ENCODE measurements at regions not wholly inside any gene's neighbourhood (a gene's known extent, or its start where the extent isn't known, plus 50 kb on each side); places are given as distances from the start of the nearest gene placed in this dataset.

- CTCF ChIA-PET: interaction anchor here (0.7 to 2.2 kb wide), 11 partner anchors 10 to 229 kb away, joined by 3 to 7 read pairs (median 3); no protein-coding TSS in a partner anchor
- no peak for TF ChIP-seq CTCF (IDR thresholded peaks at IDR 0.05; ENCODE audit: control extremely low read depth, extremely low read depth, low read depth, missing control alignments)
- no peak for DNase-seq (ENCODE audit: extremely low spot score)
- POLR2A ChIA-PET: no interaction called here
Measured at GRCh38 chr13:97130190-97130589, 91.9 kb upstream of the MBNL2 start.

DNA sequence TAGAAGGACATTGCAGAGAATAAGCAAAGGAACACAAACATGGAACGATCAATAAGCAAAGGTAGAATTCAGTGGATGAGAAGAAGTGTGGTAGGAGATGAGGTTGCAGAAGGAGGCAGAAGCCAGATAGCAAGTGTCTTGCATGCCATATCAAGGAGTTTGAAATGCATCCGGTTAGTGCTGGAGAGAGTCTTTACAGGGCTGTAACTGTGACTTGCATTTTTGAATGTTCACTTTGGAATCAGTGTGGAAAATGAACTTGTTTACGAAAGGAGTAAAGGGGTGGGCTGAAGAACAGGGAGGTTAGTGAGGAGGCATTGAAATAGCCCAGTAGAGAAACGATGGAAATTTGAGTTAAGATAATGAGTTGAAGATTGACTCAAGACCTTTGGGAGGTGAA is 90.7 kb upstream of the MBNL2 start:
- ChIA-PET POLR2A (no interaction called here), CTCF (interaction anchor here (0.6 to 1.1 kb wide), 2 partner anchors 12 to 23 kb away, joined by 3 to 4 read pairs; no protein-coding TSS in a partner anchor)
- DNase-seq (ENCODE audit: extremely low spot score): no peak
- no peak for TF ChIP-seq CTCF (IDR thresholded peaks at IDR 0.05; ENCODE audit: control extremely low read depth, extremely low read depth, low read depth, missing control alignments)

DNA sequence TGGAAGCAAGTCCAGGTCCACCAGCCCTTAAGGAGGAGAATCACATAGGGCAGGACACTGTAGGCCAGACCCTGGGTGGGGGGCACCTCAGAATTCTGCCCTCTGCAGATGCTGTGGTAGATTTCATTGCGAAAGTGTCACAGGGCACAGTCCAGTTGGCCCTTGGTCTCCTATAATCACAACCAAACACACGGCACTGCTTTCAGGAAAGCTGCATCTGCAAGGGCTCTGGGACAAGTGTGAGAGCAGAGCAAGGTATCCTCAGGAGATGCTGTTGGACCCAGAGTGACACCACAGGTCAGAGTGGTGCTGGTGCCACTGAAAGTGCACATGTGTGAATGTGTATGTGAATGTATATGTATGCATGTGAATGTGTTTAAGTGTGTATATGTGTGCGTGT is 88.6 kb upstream of the MBNL2 start:
- DNase-seq (ENCODE audit: extremely low spot score): no peak
- CTCF ChIA-PET: interaction anchor here (2.1 kb wide), 1 partner anchor 24 kb away, joined by 8 read pairs; no protein-coding TSS in a partner anchor
- TF ChIP-seq CTCF (IDR thresholded peaks at IDR 0.05; ENCODE audit: control extremely low read depth, extremely low read depth, low read depth, missing control alignments): no peak
- POLR2A ChIA-PET: no interaction called here

GRCh38 chr13:97133955-97134354 is 88.2 kb upstream of the MBNL2 start:
- CTCF ChIA-PET: interaction anchor here (1.0 to 2.1 kb wide), 2 partner anchors 13 to 25 kb away, joined by 4 to 8 read pairs; no protein-coding TSS in a partner anchor
- no peak for DNase-seq (ENCODE audit: extremely low spot score)
- no peak for TF ChIP-seq CTCF (IDR thresholded peaks at IDR 0.05; ENCODE audit: control extremely low read depth, extremely low read depth, low read depth, missing control alignments)
- POLR2A ChIA-PET: no interaction called here

- ChIA-PET CTCF (interaction anchor here (1.0 to 2.1 kb wide), 2 partner anchors 13 to 25 kb away, joined by 4 to 8 read pairs; no protein-coding TSS in a partner anchor), POLR2A (no interaction called here)
- no peak for TF ChIP-seq CTCF (IDR thresholded peaks at IDR 0.05; ENCODE audit: control extremely low read depth, extremely low read depth, low read depth, missing control alignments)
- no peak for DNase-seq (ENCODE audit: extremely low spot score)
Measured at GRCh38 chr13:97134364-97135095, 87.6 kb upstream of the MBNL2 start.

- POLR2A ChIA-PET: no interaction called here
- TF ChIP-seq CTCF (IDR thresholded peaks at IDR 0.05; ENCODE audit: control extremely low read depth, extremely low read depth, low read depth, missing control alignments): no peak
- CTCF ChIA-PET: interaction anchor here (0.8 to 2.1 kb wide), 5 partner anchors 22 to 209 kb away, joined by 3 to 8 read pairs (median 3); no protein-coding TSS in a partner anchor
- no peak for DNase-seq (ENCODE audit: extremely low spot score)
Measured at GRCh38 chr13:97135883-97136282, 86.2 kb upstream of the MBNL2 start.

All from GM10248 (cell line).